ENCODE measurements at regions not wholly inside any gene's neighbourhood (a gene's known extent, or its start where the extent isn't known, plus 50 kb on each side); places are given as distances from the start of the nearest gene placed in this dataset.

- no peak for TF ChIP-seq CTCF (IDR thresholded peaks at IDR 0.05)
- no peak for TF ChIP-seq POLR2A (IDR thresholded peaks at IDR 0.05)
Measured at GRCh38 chr7:125651823-125652528, 722.4 kb upstream of the POT1 start.
